PC-9 (cell line): ENCODE measurements at regions not wholly inside any gene's neighbourhood (a gene's known extent, or its start where the extent isn't known, plus 50 kb on each side); places are given as distances from the start of the nearest gene placed in this dataset.

Source experiments
- BruUV-seq: library from RNA; stranded (reverse); fragments of 400-500 nt; replicated peaks from 2 replicates; lab custom pipeline; 2021; lab: Mats Ljungman, UMichigan
- CTCF ChIA-PET: fragments of 300-600 bp; sonication (Branson Sonifier 250); formaldehyde crosslinking; loops from one replicate; lab custom pipeline; 2022; ENCODE audit warnings: antibody characterized with exemption; lab: Charles Lee
- POLR2A ChIA-PET: fragments of 300-600 bp; sonication (Branson Sonifier 250); formaldehyde crosslinking; loops from one replicate; lab custom pipeline; 2022; ENCODE audit warnings: antibody characterized with exemption; ENCODE audit not compliant: unreplicated experiment; lab: Charles Lee
- DNase-seq, 2 experiments: peaks; one replicate each; pipeline versions ENCODE4 v3.0.0 to v3.0.0-alpha.2; 2015 to 2022; ENCODE audit warnings: mixed read lengths in 1 of 2
- H2AFZ ChIP-seq: fragments of 200-600 bp; sonication (generic); 2 replicates; pipeline ENCODE4 v1.8.1; 2017; ENCODE audit warnings: antibody characterized with exemption
- H3F3A ChIP-seq: fragments of 200-600 bp; sonication (generic); 2 replicates; pipeline ENCODE4 v1.8.1; 2017; ENCODE audit warnings: antibody characterized with exemption, mild to moderate bottlenecking, low read depth; ENCODE audit not compliant: insufficient read depth
- H3K27ac ChIP-seq: fragments of 200-600 bp; sonication (generic); 2 replicates; pipeline ENCODE4 v1.6.1; 2016; ENCODE audit warnings: mixed run types
- H3K27me3 ChIP-seq: fragments of 200-600 bp; sonication (generic); 2 replicates; pipeline ENCODE4 v1.6.1; 2016; ENCODE audit warnings: low read depth, mixed run types; ENCODE audit not compliant: insufficient read depth
- H3K36me3 ChIP-seq: fragments of 200-600 bp; sonication (generic); 2 replicates; pipeline ENCODE4 v1.6.1; 2016; ENCODE audit warnings: low read depth, mixed run types
- H3K4me1 ChIP-seq: fragments of 200-600 bp; sonication (generic); replicated peaks from 2 replicates; pipeline ENCODE4 v1.6.1; 2016; ENCODE audit warnings: mixed run types; ENCODE audit not compliant: insufficient read depth
- H3K4me2 ChIP-seq: fragments of 200-600 bp; sonication (generic); 2 replicates; pipeline ENCODE4 v1.6.1; 2017; ENCODE audit warnings: mixed run types
- H3K4me3 ChIP-seq: fragments of 200-600 bp; sonication (generic); 2 replicates; pipeline ENCODE4 v1.6.1; 2016; ENCODE audit warnings: mixed run types
- H3K79me2 ChIP-seq: fragments of 200-600 bp; sonication (generic); 2 replicates; pipeline ENCODE4 v1.6.1; 2017; ENCODE audit warnings: low read depth, mixed run types
- H3K9me2 ChIP-seq: fragments of 200-600 bp; sonication (generic); 2 replicates; pipeline ENCODE4 v1.8.1; 2017; ENCODE audit warnings: mild to moderate bottlenecking; ENCODE audit not compliant: insufficient read depth
- H3K9me3 ChIP-seq: fragments of 200-600 bp; sonication (generic); 2 replicates; pipeline ENCODE4 v1.8.1; 2016; ENCODE audit warnings: low read depth; ENCODE audit not compliant: insufficient read depth
- H4K20me1 ChIP-seq: fragments of 200-600 bp; sonication (generic); 2 replicates; pipeline ENCODE4 v1.8.1; 2017; ENCODE audit not compliant: insufficient read depth
- EZH2 ChIP-seq: fragments of 200-600 bp; sonication (generic); IDR thresholded peaks from 2 replicates; pipeline ENCODE4 v1.8.0; 2017; ENCODE audit warnings: antibody characterized with exemption, low read depth
- intact Hi-C: fragments of 100-400 bp; cut with micrococcal nuclease; formaldehyde crosslinking; loops from one replicate; pipeline ENCODE4 v1.10.0; 2022; ENCODE audit not compliant: unreplicated experiment
- TF ChIP-seq, protein P1 (sequence below): fragments of 200-600 bp; sonication (generic); conservative IDR thresholded peaks from 2 replicates; pipeline ENCODE4 v1.6.1; 2017; ENCODE audit warnings: mixed run types, antibody characterized with exemption, mild to moderate bottlenecking, moderate library complexity

DNA sequence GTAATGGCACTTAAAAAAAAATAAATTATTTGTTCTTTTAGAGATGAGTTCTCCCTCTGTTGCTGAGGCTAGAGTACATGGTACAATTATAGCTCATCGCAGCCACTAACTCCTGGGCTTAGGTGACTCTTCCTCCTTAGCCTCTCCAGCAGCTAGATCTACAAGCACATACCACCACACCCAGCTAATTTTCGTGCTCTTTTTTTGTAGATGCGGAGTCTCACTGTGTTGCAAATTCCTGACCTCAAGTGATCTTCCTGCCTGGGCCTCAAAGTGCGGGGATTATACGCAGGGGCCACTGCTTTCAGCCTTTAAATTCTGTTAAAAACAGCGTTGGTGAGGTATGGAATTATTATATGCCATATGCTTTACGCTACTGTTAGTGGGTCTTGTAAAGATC lies 2034.0 kb downstream of the OLFM4 start:
- intact Hi-C loops, result no loop called here

DNA sequence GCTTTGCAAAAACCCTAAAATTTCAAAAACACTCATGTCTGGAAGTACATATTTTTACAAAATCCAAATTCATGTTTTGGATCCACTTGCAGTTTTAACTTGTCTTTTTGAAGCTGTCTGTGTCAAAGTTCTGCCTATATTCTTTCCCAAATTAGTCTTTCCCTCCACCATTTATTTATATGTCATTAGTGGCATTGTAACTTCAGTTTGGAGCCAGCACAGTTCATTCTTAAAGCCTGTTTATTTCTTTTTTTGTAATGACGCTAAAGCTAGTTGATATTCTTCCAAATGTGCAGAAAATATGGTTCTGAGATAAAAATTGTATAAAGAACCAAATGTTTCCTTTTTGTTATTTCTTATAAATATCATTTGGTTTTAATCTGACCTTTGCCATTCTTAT lies 2039.3 kb downstream of the OLFM4 start:
- Histone ChIP-seq H3K9me2 (no peaks in the 10 kb centered on the region; the same call in 1 of the 2 replicates), H3K27ac (no peak overlapping the region), H3K4me1 (no peaks in the 10 kb centered on the region), H4K20me1 (no peaks in the 10 kb centered on the region), H3K4me3 (no peak overlapping the region), H3K27me3 (no peaks in the 10 kb centered on the region), H3K36me3 (no peaks in the 10 kb centered on the region), H3K4me2 (no peak overlapping the region), H3K79me2 (no peaks in the 10 kb centered on the region), H2AFZ (no peak overlapping the region), H3F3A (no peaks in the 10 kb centered on the region), H3K9me3 (peaks cover 2% of the 10 kb centered on the region; the same call in 1 of the 2 replicates)
- no peak for DNase-seq
- intact Hi-C loops, result no loop called here
- no TSS peak for BruUV-seq
- TF ChIP-seq, protein P1, sequence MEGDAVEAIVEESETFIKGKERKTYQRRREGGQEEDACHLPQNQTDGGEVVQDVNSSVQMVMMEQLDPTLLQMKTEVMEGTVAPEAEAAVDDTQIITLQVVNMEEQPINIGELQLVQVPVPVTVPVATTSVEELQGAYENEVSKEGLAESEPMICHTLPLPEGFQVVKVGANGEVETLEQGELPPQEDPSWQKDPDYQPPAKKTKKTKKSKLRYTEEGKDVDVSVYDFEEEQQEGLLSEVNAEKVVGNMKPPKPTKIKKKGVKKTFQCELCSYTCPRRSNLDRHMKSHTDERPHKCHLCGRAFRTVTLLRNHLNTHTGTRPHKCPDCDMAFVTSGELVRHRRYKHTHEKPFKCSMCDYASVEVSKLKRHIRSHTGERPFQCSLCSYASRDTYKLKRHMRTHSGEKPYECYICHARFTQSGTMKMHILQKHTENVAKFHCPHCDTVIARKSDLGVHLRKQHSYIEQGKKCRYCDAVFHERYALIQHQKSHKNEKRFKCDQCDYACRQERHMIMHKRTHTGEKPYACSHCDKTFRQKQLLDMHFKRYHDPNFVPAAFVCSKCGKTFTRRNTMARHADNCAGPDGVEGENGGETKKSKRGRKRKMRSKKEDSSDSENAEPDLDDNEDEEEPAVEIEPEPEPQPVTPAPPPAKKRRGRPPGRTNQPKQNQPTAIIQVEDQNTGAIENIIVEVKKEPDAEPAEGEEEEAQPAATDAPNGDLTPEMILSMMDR, result no peak
- no peak for TF ChIP-seq EZH2
- CTCF ChIA-PET, result no interaction called here
- POLR2A ChIA-PET, result no interaction called here

More for the DNA sequence above, 2034.0 kb downstream of the OLFM4 start:
- no peaks in the 10 kb centered on the region for H3K27me3 ChIP-seq
- no peaks in the 10 kb centered on the region for H3K79me2 ChIP-seq
- H4K20me1 ChIP-seq, result no peaks in the 10 kb centered on the region
- TF ChIP-seq, protein P1, result no peak
- no peak for TF ChIP-seq EZH2
- DNase-seq, result no peak
- H3K27ac ChIP-seq, result no peak overlapping the region
- H3K4me1 ChIP-seq, result no peaks in the 10 kb centered on the region
- ChIA-PET CTCF (no interaction called here), POLR2A (no interaction called here)
- H3K36me3 ChIP-seq, result no peaks in the 10 kb centered on the region
- no peaks in the 10 kb centered on the region for H3F3A ChIP-seq
- BruUV-seq, result no TSS peak
- no peak overlapping the region for H2AFZ ChIP-seq
- no peaks in the 10 kb centered on the region for H3K9me2 ChIP-seq
- H3K4me2 ChIP-seq, result no peak overlapping the region
- no peak overlapping the region for H3K4me3 ChIP-seq
- H3K9me3 ChIP-seq, result no peaks in the 10 kb centered on the region

DNA sequence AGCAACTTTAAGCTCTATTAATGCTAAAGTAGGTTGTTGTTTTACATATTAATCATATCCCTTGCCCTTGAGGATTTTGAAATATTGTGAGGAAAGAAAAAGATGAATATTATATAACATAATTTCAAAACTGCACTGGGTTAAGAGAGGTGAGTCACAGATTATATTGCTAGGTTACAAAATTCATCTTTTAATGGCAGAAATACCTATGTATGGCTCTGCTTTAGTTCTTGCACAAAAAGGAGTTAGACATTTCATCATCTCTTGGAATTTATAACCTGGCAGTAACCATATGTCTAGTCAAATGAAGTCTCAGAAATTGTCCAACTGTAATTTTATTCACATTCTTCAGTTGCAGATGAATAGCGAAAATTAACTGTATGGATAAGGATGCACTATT lies 2041.1 kb downstream of the OLFM4 start:
- TF ChIP-seq, protein P1, result no peak
- no peak for TF ChIP-seq EZH2
- Histone ChIP-seq H3K4me3 (no peak overlapping the region), H4K20me1 (no peaks in the 10 kb centered on the region), H3K36me3 (no peaks in the 10 kb centered on the region), H3K79me2 (no peaks in the 10 kb centered on the region), H3K4me1 (no peaks in the 10 kb centered on the region), H3K27ac (no peak overlapping the region), H2AFZ (no peak overlapping the region), H3K9me3 (peaks cover 2% of the 10 kb centered on the region; the same call in 1 of the 2 replicates), H3F3A (no peaks in the 10 kb centered on the region), H3K9me2 (no peaks in the 10 kb centered on the region; the same call in 1 of the 2 replicates), H3K4me2 (no peak overlapping the region), H3K27me3 (no peaks in the 10 kb centered on the region)
- ChIA-PET POLR2A (no interaction called here), CTCF (no interaction called here)
- no peak for DNase-seq
- BruUV-seq, result no TSS peak
- intact Hi-C loops, result no loop called here
